Stomach (tissue), 8 donors: ENCODE measurements at regions not wholly inside any gene's neighbourhood (a gene's known extent, or its start where the extent isn't known, plus 50 kb on each side); places are given as distances from the start of the nearest gene placed in this dataset.

Source experiments
- DNase-seq, 2 donors: peaks; one replicate each; pipeline versions ENCODE4 v3.0.0 to v3.0.0-alpha.2; 2013 to 2019
- H3K27ac ChIP-seq, 5 donors: fragments of 200-600 bp in 4 of 5; sonication (generic) in 4 of 5; one replicate each; pipeline ENCODE4 v1.5.1; 2013 to 2019; ENCODE audit warnings: mild to moderate bottlenecking in 1 of 5, moderate library complexity in 1 of 5
- H3K27me3 ChIP-seq, 3 donors: fragments of 200-600 bp; sonication (generic); one replicate each; pipeline ENCODE4 v1.5.1; 2017 to 2019; ENCODE audit warnings: mixed run types in 1 of 3
- H3K36me3 ChIP-seq, 4 donors: fragments of 200-600 bp; sonication (generic); 1 replicate in 3 of 4; 2 replicates in 1 of 4; pipeline ENCODE4 v1.5.1; 2016 to 2019
- H3K4me1 ChIP-seq, 4 donors: fragments of 200-600 bp; sonication (generic); one replicate each; pipeline ENCODE4 v1.5.1; 2016 to 2019
- H3K4me3 ChIP-seq, 4 donors: fragments of 200-600 bp; sonication (generic) in 3 of 4; one replicate each; pipeline ENCODE4 v1.5.1; 2016 to 2019; ENCODE audit warnings: mild to moderate bottlenecking in 1 of 4
- H3K9me3 ChIP-seq, 4 donors: fragments of 200-600 bp; sonication (generic); one replicate each; pipeline ENCODE4 v1.5.1; 2016 to 2019
- EP300 ChIP-seq: sonication (generic); formaldehyde crosslinking; IDR thresholded peaks from one replicate; pipeline ENCODE4 v1.6.1; 2017; ENCODE audit warnings: antibody characterized with exemption
- POLR2A ChIP-seq, 4 donors: fragments of 450-650 bp; IDR thresholded peaks; one replicate each; pipeline ENCODE4 v1.6.1; 2016; ENCODE audit warnings: antibody characterized with exemption in 4 of 4, control low read depth in 2 of 4, mild to moderate bottlenecking in 1 of 4, moderate library complexity in 1 of 4
- POLR2AphosphoS5 ChIP-seq, 3 donors: sonication (generic); formaldehyde crosslinking; IDR thresholded peaks; one replicate each; pipeline ENCODE4 v1.6.1; 2016; ENCODE audit warnings: antibody characterized with exemption in 3 of 3
- WGBS, 5 donors: extraction: QIAGEN DNeasy Blood & Tissue Kit in 3 of 5; methylation state at CpG; one replicate each; pipeline versions ENCODE4 v1.1.5 to v1.1.7; 2013 to 2018; 5-methylcytosine and 5-hydroxymethylcytosine counted together
- intact Hi-C: fragments of 100-400 bp; cut with DNase I; formaldehyde crosslinking; loops from one replicate; pipeline ENCODE4 v1.15.1; 2023; ENCODE audit warnings: low total_unique reads
- TF ChIP-seq, protein P1 (sequence below), 7 experiments: fragments of 450-650 bp in 4 of 7; fragments of 200-600 bp in 3 of 7; sonication (generic) in 3 of 7; IDR thresholded peaks; one replicate each; pipeline ENCODE4 v1.5.1; 2016 to 2019; ENCODE audit warnings: antibody characterized with exemption in 7 of 7, control low read depth in 2 of 7, mild to moderate bottlenecking in 1 of 7
- donor health status: healthy with polysubstance abuse.
- donor health status: Bipolar disorder and iron deficiency.
- donor health status: healthy.

DNA sequence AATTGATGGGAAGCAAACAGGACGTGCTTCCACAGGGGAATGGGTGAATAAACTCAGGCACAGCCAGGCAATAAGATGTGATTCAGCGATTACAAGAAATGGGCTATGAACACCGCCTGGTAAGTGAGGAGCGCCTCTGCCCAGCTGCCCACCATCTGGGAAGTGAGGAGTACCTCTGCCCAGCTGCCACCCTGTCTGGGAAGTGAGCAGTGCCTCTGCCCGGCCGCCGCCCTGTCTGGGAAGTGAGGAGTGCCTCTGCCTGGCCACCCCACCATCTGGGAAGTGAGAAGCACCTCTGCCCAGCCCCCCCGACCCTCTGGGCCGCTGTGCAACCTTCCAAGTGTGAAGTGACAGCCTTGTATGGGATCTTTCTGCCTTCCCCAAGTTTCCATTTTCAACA, 73.2 kb upstream of the PRR5 start:
- H3K27ac ChIP-seq, result no peak overlapping the region
- TF ChIP-seq POLR2AphosphoS5 (IDR thresholded peaks at IDR 0.05) (no peak), POLR2A (IDR thresholded peaks at IDR 0.05) (no peak), EP300 (no peak)
- TF ChIP-seq, protein P1, sequence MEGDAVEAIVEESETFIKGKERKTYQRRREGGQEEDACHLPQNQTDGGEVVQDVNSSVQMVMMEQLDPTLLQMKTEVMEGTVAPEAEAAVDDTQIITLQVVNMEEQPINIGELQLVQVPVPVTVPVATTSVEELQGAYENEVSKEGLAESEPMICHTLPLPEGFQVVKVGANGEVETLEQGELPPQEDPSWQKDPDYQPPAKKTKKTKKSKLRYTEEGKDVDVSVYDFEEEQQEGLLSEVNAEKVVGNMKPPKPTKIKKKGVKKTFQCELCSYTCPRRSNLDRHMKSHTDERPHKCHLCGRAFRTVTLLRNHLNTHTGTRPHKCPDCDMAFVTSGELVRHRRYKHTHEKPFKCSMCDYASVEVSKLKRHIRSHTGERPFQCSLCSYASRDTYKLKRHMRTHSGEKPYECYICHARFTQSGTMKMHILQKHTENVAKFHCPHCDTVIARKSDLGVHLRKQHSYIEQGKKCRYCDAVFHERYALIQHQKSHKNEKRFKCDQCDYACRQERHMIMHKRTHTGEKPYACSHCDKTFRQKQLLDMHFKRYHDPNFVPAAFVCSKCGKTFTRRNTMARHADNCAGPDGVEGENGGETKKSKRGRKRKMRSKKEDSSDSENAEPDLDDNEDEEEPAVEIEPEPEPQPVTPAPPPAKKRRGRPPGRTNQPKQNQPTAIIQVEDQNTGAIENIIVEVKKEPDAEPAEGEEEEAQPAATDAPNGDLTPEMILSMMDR (IDR thresholded peaks at IDR 0.05), result no peak
- 75 to 83% (median 79%) methylated on average over 6 to 9 of the region's 9 CpGs for WGBS, 5 donors
- no peaks in the 10 kb centered on the region for H3K9me3 ChIP-seq
- H3K27me3 ChIP-seq, result peaks cover 0 to 45% (median 19%) of the 10 kb centered on the region in 3 donors
- H3K4me3 ChIP-seq, result no peak overlapping the region
- DNase-seq, result no peak
- H3K4me1 ChIP-seq, result peaks cover 0 to 5% (median 2%) of the 10 kb centered on the region in 4 donors
- no peaks in the 10 kb centered on the region for H3K36me3 ChIP-seq
- intact Hi-C loops, result loop anchor here (5.0 kb wide), 2 partner anchors 547 to 637 kb away; no protein-coding TSS in a partner anchor

DNA sequence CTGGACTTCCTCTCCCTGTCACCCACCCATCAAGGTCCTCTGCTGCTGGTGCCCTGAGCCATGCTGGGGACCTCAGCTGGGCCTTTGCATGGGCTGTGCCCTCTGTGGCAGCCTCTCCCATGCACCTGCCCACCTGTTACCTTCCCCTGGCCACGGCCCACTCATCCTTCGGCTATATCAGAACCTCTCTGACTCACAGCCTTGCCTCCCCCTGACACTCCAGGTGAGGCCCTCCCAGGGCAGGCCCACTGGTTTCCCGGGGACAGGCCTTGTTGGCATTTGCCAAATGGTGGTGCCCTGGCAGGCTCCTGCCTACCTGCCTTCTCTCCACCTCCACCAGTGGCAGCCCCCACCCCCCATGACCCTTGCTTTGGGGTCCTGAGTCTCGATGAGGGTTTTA, 73.7 kb upstream of the PRR5 start:
- WGBS, 5 donors, result 67 to 85% (median 75%) methylated on average over 3 to 4 of the region's 4 CpGs

DNA sequence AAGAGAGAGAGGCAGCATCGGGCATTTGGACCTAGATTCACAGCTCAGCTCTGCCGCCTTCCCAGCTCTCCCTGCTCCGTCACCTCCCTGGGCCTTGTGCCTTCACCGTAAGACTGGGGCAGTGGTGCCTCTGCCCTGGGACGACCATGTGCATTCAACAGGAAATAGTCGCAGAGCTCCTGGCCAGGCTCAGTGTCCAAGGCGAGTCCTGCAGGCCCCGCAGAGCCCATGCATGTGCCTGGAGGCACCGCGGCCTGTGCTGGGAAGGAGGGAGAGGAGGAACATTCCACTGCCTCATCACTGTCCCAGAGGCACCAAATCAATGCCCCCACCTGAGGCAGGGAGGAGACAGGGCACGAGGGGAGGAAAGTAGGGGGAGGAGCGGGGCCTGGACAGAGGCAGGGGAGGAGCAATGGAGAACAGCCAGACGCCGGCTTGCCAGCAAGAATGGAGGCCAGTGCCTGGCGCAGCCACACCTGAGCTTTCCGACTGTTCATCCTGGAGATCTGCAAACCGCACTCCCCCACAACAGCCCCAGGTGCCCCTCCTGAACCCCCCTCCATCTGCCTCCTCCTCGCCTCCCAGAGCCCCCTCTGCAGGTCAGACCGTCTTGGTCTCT, 74.4 kb upstream of the PRR5 start:
- TF ChIP-seq POLR2AphosphoS5 (IDR thresholded peaks at IDR 0.05) (no peak), POLR2A (IDR thresholded peaks at IDR 0.05) (no peak), EP300 (no peak)
- TF ChIP-seq, protein P1 (IDR thresholded peaks at IDR 0.05), result no peak
- Histone ChIP-seq H3K9me3 (no peaks in the 10 kb centered on the region), H3K27ac (no peak overlapping the region), H3K27me3 (peaks cover 0 to 54% (median 19%) of the 10 kb centered on the region in 3 donors), H3K36me3 (no peaks in the 10 kb centered on the region), H3K4me1 (peaks cover 0 to 5% (median 2%) of the 10 kb centered on the region in 4 donors), H3K4me3 (no peak overlapping the region)
- no peak for DNase-seq
- 65 to 84% (median 71%) methylated on average over 6 to 19 of the region's 19 CpGs for WGBS, 5 donors
- intact Hi-C loops, result loop anchor here (5.0 kb wide), 2 partner anchors 545 to 635 kb away; no protein-coding TSS in a partner anchor

More for the DNA sequence above, 73.7 kb upstream of the PRR5 start:
- DNase-seq, result no peak
- H3K4me3 ChIP-seq, result no peak overlapping the region
- no peaks in the 10 kb centered on the region for H3K36me3 ChIP-seq
- H3K4me1 ChIP-seq, result peaks cover 0 to 5% (median 2%) of the 10 kb centered on the region in 4 donors
- H3K9me3 ChIP-seq, result no peaks in the 10 kb centered on the region
- intact Hi-C loops, result loop anchor here (5.0 kb wide), 2 partner anchors 546 to 636 kb away; no protein-coding TSS in a partner anchor
- peaks cover 0 to 50% (median 19%) of the 10 kb centered on the region in 3 donors for H3K27me3 ChIP-seq
- H3K27ac ChIP-seq, result no peak overlapping the region
- TF ChIP-seq, protein P1 (IDR thresholded peaks at IDR 0.05), result no peak
- no peak for TF ChIP-seq POLR2A (IDR thresholded peaks at IDR 0.05)
- TF ChIP-seq POLR2AphosphoS5 (IDR thresholded peaks at IDR 0.05), result no peak
- TF ChIP-seq EP300, result no peak

DNA sequence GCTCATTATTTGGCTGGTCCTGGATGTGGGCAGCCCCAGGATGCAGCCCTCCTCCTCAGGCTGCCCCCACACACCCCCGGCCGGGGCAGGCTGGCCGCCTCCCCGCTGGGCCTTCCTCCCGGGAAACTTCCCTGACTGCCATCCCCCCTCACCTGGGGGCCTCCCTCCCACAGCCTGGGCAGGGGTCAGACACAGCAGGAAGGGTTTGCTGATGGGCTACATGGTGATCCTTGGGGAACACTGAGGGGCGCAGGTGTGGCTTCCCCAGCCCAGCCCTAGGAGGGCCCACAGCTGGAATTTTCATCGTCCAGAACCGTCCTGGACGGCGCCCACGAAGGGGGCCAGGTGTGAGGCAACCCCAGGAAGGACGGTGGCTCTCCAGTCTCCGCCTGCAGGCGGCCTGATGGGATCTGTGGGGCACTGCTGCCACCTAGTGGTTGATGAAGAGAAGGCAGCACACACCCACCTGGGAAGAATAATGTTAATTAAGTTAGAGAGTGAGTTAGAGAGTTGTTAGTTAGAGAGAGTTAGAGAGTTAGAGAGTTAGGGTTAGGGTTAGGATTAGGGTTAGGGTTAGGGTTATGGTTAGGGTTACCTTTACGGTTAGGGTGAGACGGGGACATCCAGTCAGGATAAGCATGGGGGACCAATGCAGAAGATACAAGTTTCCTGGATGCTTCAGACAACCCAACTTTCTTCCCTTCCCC, 75.9 kb upstream of the PRR5 start:
- Histone ChIP-seq H3K4me3 (no peak overlapping the region), H3K9me3 (no peaks in the 10 kb centered on the region), H3K27me3 (peaks cover 0 to 68% (median 22%) of the 10 kb centered on the region in 3 donors), H3K36me3 (no peaks in the 10 kb centered on the region), H3K4me1 (peaks cover 0 to 5% (median 2%) of the 10 kb centered on the region in 4 donors), H3K27ac (no peak overlapping the region)
- TF ChIP-seq, protein P1 (IDR thresholded peaks at IDR 0.05), result peak in 6 of 7 experiments; percentile 82 to 100 (median 98)
- TF ChIP-seq POLR2AphosphoS5 (IDR thresholded peaks at IDR 0.05), result no peak
- DNase-seq, result peak; percentile 79 to 89
- intact Hi-C loops, result loop anchor here (5.0 kb wide), 2 partner anchors 544 to 634 kb away; no protein-coding TSS in a partner anchor
- WGBS, 5 donors, result 4 to 10% (median 7%) methylated on average over 13 to 16 of the region's 16 CpGs
